ENCODE measurements at regions not wholly inside any gene's neighbourhood (a gene's known extent, or its start where the extent isn't known, plus 50 kb on each side); places are given as distances from the start of the nearest gene placed in this dataset.

DNA sequence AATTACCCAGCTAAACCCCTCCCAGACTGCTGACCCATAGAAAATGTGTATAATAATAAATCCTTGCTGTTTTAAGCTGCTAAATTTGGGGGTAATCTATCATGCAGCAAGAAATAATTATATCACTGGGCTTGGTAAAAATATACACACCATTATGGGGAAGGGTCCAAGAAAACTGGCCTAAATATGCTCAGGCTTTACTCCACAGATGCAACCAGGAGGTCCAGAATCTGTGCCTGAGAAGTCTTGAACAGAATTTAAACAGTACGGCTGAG is 102.5 kb upstream of the SLC44A1 start:
- DNase-seq, result no peak
- Histone ChIP-seq H3K9ac (ENCODE audit: low read depth in 2 of 2, low read length in 2 of 2) (no peak overlapping the region), H3K4me1 (no peaks in the 10 kb centered on the region), H3K4me3 (no peak overlapping the region), H3K27me3 (no peaks in the 10 kb centered on the region), H3K36me3 (no peaks in the 10 kb centered on the region), H3K27ac (no peak overlapping the region), H3K9me3 (no peaks in the 10 kb centered on the region)
- intact Hi-C loops (cut with DNase I), result no loop called here
- TF ChIP-seq, protein P1, sequence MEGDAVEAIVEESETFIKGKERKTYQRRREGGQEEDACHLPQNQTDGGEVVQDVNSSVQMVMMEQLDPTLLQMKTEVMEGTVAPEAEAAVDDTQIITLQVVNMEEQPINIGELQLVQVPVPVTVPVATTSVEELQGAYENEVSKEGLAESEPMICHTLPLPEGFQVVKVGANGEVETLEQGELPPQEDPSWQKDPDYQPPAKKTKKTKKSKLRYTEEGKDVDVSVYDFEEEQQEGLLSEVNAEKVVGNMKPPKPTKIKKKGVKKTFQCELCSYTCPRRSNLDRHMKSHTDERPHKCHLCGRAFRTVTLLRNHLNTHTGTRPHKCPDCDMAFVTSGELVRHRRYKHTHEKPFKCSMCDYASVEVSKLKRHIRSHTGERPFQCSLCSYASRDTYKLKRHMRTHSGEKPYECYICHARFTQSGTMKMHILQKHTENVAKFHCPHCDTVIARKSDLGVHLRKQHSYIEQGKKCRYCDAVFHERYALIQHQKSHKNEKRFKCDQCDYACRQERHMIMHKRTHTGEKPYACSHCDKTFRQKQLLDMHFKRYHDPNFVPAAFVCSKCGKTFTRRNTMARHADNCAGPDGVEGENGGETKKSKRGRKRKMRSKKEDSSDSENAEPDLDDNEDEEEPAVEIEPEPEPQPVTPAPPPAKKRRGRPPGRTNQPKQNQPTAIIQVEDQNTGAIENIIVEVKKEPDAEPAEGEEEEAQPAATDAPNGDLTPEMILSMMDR (IDR thresholded peaks at IDR 0.05), result no peak

DNA sequence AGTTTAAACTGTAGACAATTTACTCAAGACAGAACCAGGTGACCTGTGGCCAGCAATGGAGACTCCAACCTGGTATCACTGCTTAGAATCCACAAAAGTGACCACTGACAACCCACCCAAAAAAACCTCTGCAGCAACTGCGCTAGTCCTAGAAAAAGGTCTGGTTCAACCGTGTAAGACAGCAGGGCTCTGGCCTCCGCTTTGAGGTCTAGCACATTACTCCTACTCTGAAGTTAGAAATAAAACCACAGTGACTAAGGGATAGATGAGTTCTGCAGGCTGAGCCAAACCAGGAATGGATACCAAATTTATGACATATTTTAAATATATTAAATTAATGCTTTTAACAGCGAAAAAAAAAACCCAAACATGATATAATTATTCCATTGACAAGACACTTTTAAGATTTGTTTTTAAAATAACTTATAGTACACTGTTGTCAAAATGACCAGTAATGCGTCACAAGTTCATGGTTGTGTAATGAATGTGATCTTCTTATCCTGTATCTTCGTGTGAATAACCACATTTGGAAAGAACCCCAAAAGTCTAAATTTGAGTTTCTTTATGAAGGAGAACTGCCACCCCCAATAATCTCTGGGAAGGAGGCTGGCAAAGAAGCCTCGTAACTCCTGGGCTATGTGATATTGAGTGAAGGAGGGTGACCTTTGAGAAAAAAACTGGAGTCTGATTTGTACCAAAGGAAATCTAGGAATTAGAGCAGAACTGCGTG is 101.9 kb upstream of the SLC44A1 start:
- Histone ChIP-seq H3K4me1 (no peaks in the 10 kb centered on the region), H3K27ac (no peak overlapping the region), H3K36me3 (no peaks in the 10 kb centered on the region), H3K9ac (ENCODE audit: low read depth in 2 of 2, low read length in 2 of 2) (no peak overlapping the region), H3K27me3 (no peaks in the 10 kb centered on the region), H3K4me3 (no peak overlapping the region), H3K9me3 (no peaks in the 10 kb centered on the region)
- no peak for DNase-seq
- TF ChIP-seq, protein P1 (IDR thresholded peaks at IDR 0.05), result no peak
- intact Hi-C loops (cut with DNase I), result no loop called here

DNA sequence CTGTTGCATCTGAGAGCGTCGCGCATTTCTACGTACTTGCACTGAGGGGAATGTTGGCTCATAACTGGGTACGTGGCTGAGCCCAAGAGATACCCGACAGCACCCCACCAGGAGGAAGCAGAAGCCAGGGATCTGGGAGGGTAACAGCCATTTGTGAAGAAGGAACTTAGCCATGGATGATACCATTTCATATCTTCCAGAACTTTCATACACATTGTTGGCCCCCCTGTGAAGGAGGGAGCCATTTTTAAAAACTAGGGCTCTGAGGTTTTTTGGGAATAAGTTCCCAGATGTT is 101.4 kb upstream of the SLC44A1 start:
- Histone ChIP-seq H3K9ac (ENCODE audit: low read depth in 2 of 2, low read length in 2 of 2) (no peak overlapping the region), H3K4me1 (no peaks in the 10 kb centered on the region), H3K4me3 (no peak overlapping the region), H3K9me3 (no peaks in the 10 kb centered on the region), H3K27me3 (no peaks in the 10 kb centered on the region), H3K27ac (no peak overlapping the region), H3K36me3 (no peaks in the 10 kb centered on the region)
- DNase-seq, result no peak
- TF ChIP-seq, protein P1 (IDR thresholded peaks at IDR 0.05), result no peak
- intact Hi-C loops (cut with DNase I), result no loop called here

DNA sequence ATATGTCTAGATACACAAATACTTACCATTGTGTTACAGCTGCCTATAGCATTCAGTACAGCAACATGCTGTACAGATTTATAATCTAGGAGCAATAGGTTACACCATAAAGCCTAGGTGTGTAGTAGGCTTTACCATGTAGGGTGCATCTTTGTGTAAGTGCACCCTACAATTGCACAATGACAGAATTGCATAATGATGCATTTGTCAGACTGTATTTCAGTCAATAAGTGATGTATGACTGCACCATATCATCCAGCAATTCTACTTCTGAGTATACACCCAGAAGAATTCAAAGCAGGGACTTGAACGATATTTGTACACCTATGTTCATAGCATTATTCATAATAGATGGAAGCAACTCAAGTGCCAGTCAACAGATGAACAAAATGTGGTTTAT is 100.4 kb upstream of the SLC44A1 start:
- no peak overlapping the region for H3K27ac ChIP-seq
- no peaks in the 10 kb centered on the region for H3K4me1 ChIP-seq
- H3K9me3 ChIP-seq, result no peaks in the 10 kb centered on the region
- H3K4me3 ChIP-seq, result no peak overlapping the region
- no peaks in the 10 kb centered on the region for H3K27me3 ChIP-seq
- DNase-seq, result no peak
- no peak overlapping the region for H3K9ac ChIP-seq (ENCODE audit: low read depth in 2 of 2, low read length in 2 of 2)
- TF ChIP-seq, protein P1 (IDR thresholded peaks at IDR 0.05), result no peak
- no peaks in the 10 kb centered on the region for H3K36me3 ChIP-seq
- intact Hi-C loops (cut with DNase I), result no loop called here

DNA sequence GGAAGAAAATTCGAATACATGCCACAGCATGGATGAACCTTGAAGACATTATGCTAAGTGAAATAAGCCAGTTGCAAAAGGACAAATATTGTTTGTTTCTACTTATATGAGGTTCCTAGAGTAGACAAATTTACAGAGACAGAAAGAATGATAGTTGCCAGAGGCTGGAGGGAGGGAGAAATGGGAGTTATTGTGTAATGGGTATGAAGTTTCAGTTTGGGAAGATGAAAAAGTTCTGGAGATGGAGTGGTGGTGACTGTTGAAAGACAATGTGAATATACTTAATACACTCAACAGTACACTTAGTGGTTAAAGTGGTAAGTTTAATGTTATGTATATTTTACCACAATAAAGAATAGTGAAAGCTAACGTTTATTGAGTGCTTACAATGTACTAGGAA is 99.6 kb upstream of the SLC44A1 start:
- DNase-seq, result no peak
- no peaks in the 10 kb centered on the region for H3K4me1 ChIP-seq
- H3K36me3 ChIP-seq, result no peaks in the 10 kb centered on the region
- H3K27me3 ChIP-seq, result no peaks in the 10 kb centered on the region
- H3K4me3 ChIP-seq, result no peak overlapping the region
- intact Hi-C loops (cut with DNase I), result no loop called here
- H3K9me3 ChIP-seq, result no peaks in the 10 kb centered on the region
- TF ChIP-seq, protein P1 (IDR thresholded peaks at IDR 0.05), result no peak
- no peak overlapping the region for H3K9ac ChIP-seq (ENCODE audit: low read depth in 2 of 2, low read length in 2 of 2)
- no peak overlapping the region for H3K27ac ChIP-seq

DNA sequence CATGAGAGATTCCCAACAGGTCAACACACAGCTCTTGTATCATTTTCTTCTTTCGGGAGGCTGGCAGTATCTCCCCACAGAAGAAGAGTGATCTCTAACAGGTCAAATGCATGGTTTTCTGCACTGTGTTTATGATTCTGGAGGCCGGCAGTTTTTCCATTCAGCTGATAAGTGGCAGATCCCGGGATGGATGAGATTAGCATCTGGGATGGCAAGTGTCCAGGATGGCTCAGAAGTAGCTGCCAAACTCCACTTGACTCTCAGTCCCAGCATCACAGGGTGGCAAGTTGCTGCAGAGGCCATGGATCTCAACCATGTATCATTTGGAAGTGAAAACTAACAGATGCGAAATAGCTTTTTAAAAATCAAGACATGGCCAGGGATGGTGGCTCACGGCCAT is 97.8 kb upstream of the SLC44A1 start:
- intact Hi-C loops (cut with DNase I), result no loop called here
- no peaks in the 10 kb centered on the region for H3K27me3 ChIP-seq
- no peak overlapping the region for H3K27ac ChIP-seq

More for the DNA sequence above, 97.8 kb upstream of the SLC44A1 start:
- Histone ChIP-seq H3K4me3 (no peak overlapping the region), H3K36me3 (no peaks in the 10 kb centered on the region), H3K4me1 (no peaks in the 10 kb centered on the region), H3K9me3 (no peaks in the 10 kb centered on the region), H3K9ac (ENCODE audit: low read depth in 2 of 2, low read length in 2 of 2) (no peak overlapping the region)
- TF ChIP-seq, protein P1 (IDR thresholded peaks at IDR 0.05), result no peak
- no peak for DNase-seq

All from colonic mucosa (tissue), 4 donors.